WTC11 (cell line): ENCODE measurements at regions not wholly inside any gene's neighbourhood (a gene's known extent, or its start where the extent isn't known, plus 50 kb on each side); places are given as distances from the start of the nearest gene placed in this dataset.
A peak's percentile ranks its signal among the peaks of the same experiment; 100 is the strongest.

Experiments
- ATAC-seq: fragments of 200-7000 bp; cut with Tn5 transposase; 2 replicates; pipeline ENCODE4 v1.10.0; 2021; ENCODE audit warnings: mild to moderate bottlenecking, moderate library complexity
- CTCF ChIA-PET: fragments of 300-600 bp; sonication (Branson Sonifier 250); formaldehyde crosslinking; loops from one replicate; lab custom pipeline; 2021; ENCODE audit warnings: antibody characterized with exemption; lab: Charles Lee
- POLR2A ChIA-PET: fragments of 350-600 bp; sonication (Branson Sonifier 250); formaldehyde crosslinking; loops from one replicate; lab custom pipeline; 2021; ENCODE audit warnings: antibody characterized with exemption; lab: Charles Lee
- DNase-seq: peaks from one replicate; pipeline ENCODE4 v3.0.0; 2021; ENCODE audit warnings: low spot score
- H3K27ac Mint-ChIP-seq: 2 replicates; pipeline ENCODE4 v1.8.0; 2021; ENCODE audit warnings: mixed read lengths
- H3K27me3 Mint-ChIP-seq: 2 replicates; pipeline ENCODE4 v1.8.0; 2021; ENCODE audit warnings: low read depth, mild to moderate bottlenecking, moderate library complexity, mixed read lengths
- H3K36me3 Mint-ChIP-seq: 2 replicates; pipeline ENCODE4 v1.8.0; 2021; ENCODE audit warnings: mixed read lengths
- H3K4me1 Mint-ChIP-seq: 2 replicates; pipeline ENCODE4 v1.8.0; 2022; ENCODE audit warnings: mixed read lengths
- H3K4me3 Mint-ChIP-seq: 2 replicates; pipeline ENCODE4 v1.8.0; 2021; ENCODE audit warnings: mild to moderate bottlenecking, moderate library complexity, mixed read lengths
- H3K9me3 Mint-ChIP-seq: 2 replicates; pipeline ENCODE4 v1.8.0; 2021; ENCODE audit warnings: mixed read lengths
- AFF4 ChIP-seq: sonication (generic); formaldehyde crosslinking; IDR thresholded peaks from 2 replicates; pipeline ENCODE4 v1.8.1; 2023; ENCODE audit warnings: mild to moderate bottlenecking, missing genetic modification reagents, borderline replicate concordance
- ATF2 ChIP-seq: sonication (generic); formaldehyde crosslinking; IDR thresholded peaks from 2 replicates; pipeline ENCODE4 v1.8.1; 2022; ENCODE audit warnings: low read depth, missing genetic modification reagents, borderline replicate concordance
- ATF6 ChIP-seq: sonication (generic); formaldehyde crosslinking; IDR thresholded peaks from 2 replicates; pipeline ENCODE4 v1.8.1; 2023; ENCODE audit warnings: mild to moderate bottlenecking, missing genetic modification reagents
- CDX4 ChIP-seq: fragments of 250-450 bp; sonication (Bioruptor Pico); IDR thresholded peaks from 2 replicates; pipeline ENCODE4 v1.9.0; 2021; ENCODE audit warnings: moderate library complexity, mild to moderate bottlenecking, inconsistent platforms, borderline replicate concordance
- E2F4 ChIP-seq: sonication (generic); formaldehyde crosslinking; IDR thresholded peaks from 2 replicates; pipeline ENCODE4 v1.8.1; 2022; ENCODE audit warnings: low read depth, mild to moderate bottlenecking, moderate library complexity, missing genetic modification reagents, borderline replicate concordance
- ELF4 ChIP-seq: sonication (generic); formaldehyde crosslinking; IDR thresholded peaks from 2 replicates; pipeline ENCODE4 v1.8.1; 2022; ENCODE audit warnings: low read depth, mild to moderate bottlenecking, moderate library complexity, missing genetic modification reagents
- FOXP1 ChIP-seq: sonication (generic); formaldehyde crosslinking; IDR thresholded peaks from 2 replicates; pipeline ENCODE4 v1.8.0; 2022; ENCODE audit warnings: missing genetic modification reagents, mild to moderate bottlenecking, moderate library complexity, borderline replicate concordance
- JUN ChIP-seq: sonication (generic); formaldehyde crosslinking; IDR thresholded peaks from 2 replicates; pipeline ENCODE4 v1.8.0; 2023; ENCODE audit warnings: mild to moderate bottlenecking, missing genetic modification reagents
- NR3C1 ChIP-seq: sonication (generic); formaldehyde crosslinking; conservative IDR thresholded peaks from 2 replicates; pipeline ENCODE4 v1.8.1; 2023; ENCODE audit warnings: low read depth, mild to moderate bottlenecking, missing genetic modification reagents
- SMAD4 ChIP-seq: sonication (generic); formaldehyde crosslinking; IDR thresholded peaks from 2 replicates; pipeline ENCODE4 v1.8.0; 2022; ENCODE audit warnings: mild to moderate bottlenecking, missing genetic modification reagents
- TCF7 ChIP-seq: sonication (generic); formaldehyde crosslinking; IDR thresholded peaks from 2 replicates; pipeline ENCODE4 v1.8.0; 2022; ENCODE audit warnings: mild to moderate bottlenecking, low read depth, missing genetic modification reagents, moderate library complexity
- ZNF281 ChIP-seq: sonication (generic); formaldehyde crosslinking; IDR thresholded peaks from 2 replicates; pipeline ENCODE4 v1.8.0; 2023; ENCODE audit warnings: mild to moderate bottlenecking, missing genetic modification reagents
- ZNF396 ChIP-seq: fragments of 250-450 bp; sonication (Bioruptor Pico); IDR thresholded peaks from 2 replicates; pipeline ENCODE4 v1.8.0; 2021; ENCODE audit warnings: mild to moderate bottlenecking, moderate library complexity, borderline replicate concordance

GRCh38 chr10:3477683-3478082 lies 305.1 kb upstream of the PITRM1 start:
- Mint-ChIP-seq H3K4me1 (peaks cover 22% of the 10 kb centered on the region), H3K4me3 (no peak overlapping the region), H3K36me3 (no peaks in the 10 kb centered on the region), H3K27me3 (no peaks in the 10 kb centered on the region), H3K9me3 (peaks cover 11% of the 10 kb centered on the region; the same call in 1 of the 2 replicates), H3K27ac (no peak overlapping the region)
- no peak for ATAC-seq
- ChIA-PET CTCF (interaction anchor here (1.0 to 1.2 kb wide), 2 partner anchors 15 to 17 kb away, joined by 3 read pairs; no protein-coding TSS in a partner anchor), POLR2A (no interaction called here)
- TF ChIP-seq ZNF396 (CRISPR knock-in tag) (no peak), ATF2 (CRISPR knock-in tag) (no peak), ELF4 (CRISPR knock-in tag) (no peak), AFF4 (CRISPR knock-in tag) (no peak), ATF6 (no peak), JUN (CRISPR knock-in tag) (no peak), FOXP1 (CRISPR knock-in tag) (no peak), E2F4 (CRISPR knock-in tag) (no peak), NR3C1 (no peak), CDX4 (CRISPR knock-in tag) (no peak), TCF7 (CRISPR knock-in tag) (no peak)
- DNase-seq, result no peak

- Mint-ChIP-seq H3K27me3 (no peaks in the 10 kb centered on the region), H3K9me3 (peaks cover 9% of the 10 kb centered on the region; the same call in 1 of the 2 replicates), H3K36me3 (no peaks in the 10 kb centered on the region), H3K27ac (peak overlapping the region; percentile 3; the same call in 1 of the 2 replicates), H3K4me1 (peaks cover 22% of the 10 kb centered on the region), H3K4me3 (no peak overlapping the region)
- DNase-seq (no peak), ATAC-seq (no peak)
- POLR2A ChIA-PET, result no interaction called here
- CTCF ChIA-PET, result interaction anchor here (0.6 to 1.2 kb wide), 3 partner anchors 16 to 17 kb away, joined by 3 read pairs; no protein-coding TSS in a partner anchor
- no peak for TF ChIP-seq SMAD4 (CRISPR knock-in tag)
- no peak for TF ChIP-seq CDX4 (CRISPR knock-in tag)
- no peak for TF ChIP-seq ATF2 (CRISPR knock-in tag)
- TF ChIP-seq TCF7 (CRISPR knock-in tag), result no peak
- no peak for TF ChIP-seq ZNF281 (CRISPR knock-in tag)
Measured at GRCh38 chr10:3476640-3477448, 304.3 kb upstream of the PITRM1 start.
